ENCODE measurements at regions not wholly inside any gene's neighbourhood (a gene's known extent, or its start where the extent isn't known, plus 50 kb on each side); places are given as distances from the start of the nearest gene placed in this dataset.

GRCh38 chr11:92841719-92842118 is 127.7 kb upstream of the MTNR1B start:
- TF ChIP-seq, protein P1, sequence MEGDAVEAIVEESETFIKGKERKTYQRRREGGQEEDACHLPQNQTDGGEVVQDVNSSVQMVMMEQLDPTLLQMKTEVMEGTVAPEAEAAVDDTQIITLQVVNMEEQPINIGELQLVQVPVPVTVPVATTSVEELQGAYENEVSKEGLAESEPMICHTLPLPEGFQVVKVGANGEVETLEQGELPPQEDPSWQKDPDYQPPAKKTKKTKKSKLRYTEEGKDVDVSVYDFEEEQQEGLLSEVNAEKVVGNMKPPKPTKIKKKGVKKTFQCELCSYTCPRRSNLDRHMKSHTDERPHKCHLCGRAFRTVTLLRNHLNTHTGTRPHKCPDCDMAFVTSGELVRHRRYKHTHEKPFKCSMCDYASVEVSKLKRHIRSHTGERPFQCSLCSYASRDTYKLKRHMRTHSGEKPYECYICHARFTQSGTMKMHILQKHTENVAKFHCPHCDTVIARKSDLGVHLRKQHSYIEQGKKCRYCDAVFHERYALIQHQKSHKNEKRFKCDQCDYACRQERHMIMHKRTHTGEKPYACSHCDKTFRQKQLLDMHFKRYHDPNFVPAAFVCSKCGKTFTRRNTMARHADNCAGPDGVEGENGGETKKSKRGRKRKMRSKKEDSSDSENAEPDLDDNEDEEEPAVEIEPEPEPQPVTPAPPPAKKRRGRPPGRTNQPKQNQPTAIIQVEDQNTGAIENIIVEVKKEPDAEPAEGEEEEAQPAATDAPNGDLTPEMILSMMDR (IDR thresholded peaks at IDR 0.05) = no peak
- TF ChIP-seq EZH2phosphoT487 (IDR thresholded peaks at IDR 0.05) (no peak), EZH2 (IDR thresholded peaks at IDR 0.05) (no peak)
